ENCODE measurements at regions not wholly inside any gene's neighbourhood (a gene's known extent, or its start where the extent isn't known, plus 50 kb on each side); places are given as distances from the start of the nearest gene placed in this dataset.

DNA sequence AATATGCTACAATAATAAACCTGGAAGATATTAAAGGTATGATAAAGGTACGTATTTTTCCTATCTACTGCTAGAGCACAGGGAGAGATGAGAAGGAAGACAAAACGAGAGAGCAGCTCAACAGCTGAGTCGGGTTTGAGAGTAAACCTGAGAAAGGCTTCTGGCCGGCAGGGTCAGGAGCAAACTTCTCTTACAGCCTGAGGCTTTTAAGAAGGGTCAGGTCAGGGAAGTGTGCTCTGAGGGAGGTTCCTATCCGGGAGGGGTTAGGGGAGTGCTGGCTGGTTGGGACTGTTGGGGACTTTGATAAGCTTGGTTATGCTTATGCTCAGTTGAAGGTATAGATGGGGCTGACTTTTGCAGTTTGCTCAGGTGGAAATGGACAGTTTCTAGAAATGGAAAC, 77.7 kb upstream of the PRR20A start:
- no peak overlapping the region for H2BK20ac ChIP-seq (ENCODE audit: low read length)
- H2BK12ac ChIP-seq (ENCODE audit: low read depth, low read length) = no peak overlapping the region
- no peak overlapping the region for H4K8ac ChIP-seq (ENCODE audit: extremely low read depth, insufficient read depth, low read length)
- no peaks in the 10 kb centered on the region for H3K4me1 ChIP-seq (replicated peaks in 1 of 4; ENCODE audit: control insufficient read depth in 3 of 4, insufficient read depth in 4 of 4, low read length in 3 of 4)
- no peak overlapping the region for H3K4me2 ChIP-seq (ENCODE audit: insufficient read depth in 1 of 2, low read depth in 2 of 2, low read length in 2 of 2)
- no peaks in the 10 kb centered on the region for H3K27me3 ChIP-seq (replicated peaks in 1 of 4; ENCODE audit: control insufficient read depth in 3 of 4, extremely low read depth in 1 of 4, insufficient read depth in 3 of 4, low read length in 3 of 4)
- H3K23ac ChIP-seq (ENCODE audit: insufficient read length) = no peak overlapping the region
- H4K5ac ChIP-seq (ENCODE audit: insufficient read length, low read depth, low read length) = no peak overlapping the region
- H2AK5ac ChIP-seq (ENCODE audit: low read depth, low read length) = no peak overlapping the region
- H3K79me2 ChIP-seq (ENCODE audit: control insufficient read depth in 1 of 2, insufficient read depth in 2 of 2, low read length in 2 of 2) = no peaks in the 10 kb centered on the region
- H3K23me2 ChIP-seq (ENCODE audit: low read depth, low read length) = no peaks in the 10 kb centered on the region
- no peak overlapping the region for H3K14ac ChIP-seq (ENCODE audit: insufficient read length)
- no peaks in the 10 kb centered on the region for H3K36me3 ChIP-seq (ENCODE audit: control insufficient read depth in 2 of 4, insufficient read depth in 4 of 4, low read length in 3 of 4)
- no peak overlapping the region for H2AFZ ChIP-seq (ENCODE audit: low read length)
- no peak overlapping the region for H2BK120ac ChIP-seq (replicated peaks; ENCODE audit: low read depth, low read length)
- CTCF ChIA-PET (ENCODE audit: partially characterized antibody) = no interaction called here
- no peak overlapping the region for H3K9ac ChIP-seq (replicated peaks in 1 of 4; ENCODE audit: extremely low read depth in 1 of 4, low read depth in 3 of 4, low read length in 3 of 4)
- H3K4me3 ChIP-seq (ENCODE audit: extremely low read depth in 1 of 4, insufficient read depth in 2 of 4, low read depth in 3 of 4, low read length in 4 of 4) = no peak overlapping the region
- H3K27ac ChIP-seq (ENCODE audit: low read depth, low read length) = no peak overlapping the region
- H2BK5ac ChIP-seq (ENCODE audit: low read depth, low read length) = no peak overlapping the region
- DNase-seq (ENCODE audit: low read depth in 1 of 2, low spot score in 2 of 2) = no peak
- no peak overlapping the region for H3K4ac ChIP-seq (replicated peaks; ENCODE audit: insufficient read length, low read depth, low read length)
- 86% methylated on average over 5 of the region's 5 CpGs; no CpG with 5 or more reads in 1 of the 2 experiments for WGBS, 2 experiments (ENCODE audit: extremely low coverage in 1 of 2, insufficient coverage in 1 of 2, insufficient read length in 1 of 2, insufficient replicate concordance in 2 of 2, low coverage in 1 of 2, low lambda C conversion rate in 2 of 2, missing lambda C conversion rate in 1 of 2)
- POLR2A ChIA-PET (ENCODE audit: partially characterized antibody) = no interaction called here
- H3K9me3 ChIP-seq (ENCODE audit: insufficient read depth in 2 of 2, low read depth in 1 of 2, low read length in 1 of 2) = no peaks in the 10 kb centered on the region
- no peak overlapping the region for H2BK15ac ChIP-seq (ENCODE audit: low read length)
- no peaks in the 10 kb centered on the region for H3K79me1 ChIP-seq (ENCODE audit: low read depth, low read length)
- H4K20me1 ChIP-seq (replicated peaks in 1 of 2; ENCODE audit: control insufficient read depth in 1 of 2, insufficient read depth in 2 of 2, low read length in 2 of 2) = no peaks in the 10 kb centered on the region
- no peak overlapping the region for H3K18ac ChIP-seq (ENCODE audit: extremely low read depth, low read length)
- no peak for FAIRE-seq
- no peak overlapping the region for H3K56ac ChIP-seq (replicated peaks; ENCODE audit: insufficient read length, low read depth, low read length)
- no peak overlapping the region for H4K91ac ChIP-seq (replicated peaks; ENCODE audit: insufficient read length, low read length)
- TF ChIP-seq, protein P1, sequence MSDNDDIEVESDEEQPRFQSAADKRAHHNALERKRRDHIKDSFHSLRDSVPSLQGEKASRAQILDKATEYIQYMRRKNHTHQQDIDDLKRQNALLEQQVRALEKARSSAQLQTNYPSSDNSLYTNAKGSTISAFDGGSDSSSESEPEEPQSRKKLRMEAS (IDR thresholded peaks at IDR 0.05) = no peak
- no peak for TF ChIP-seq CTBP2 (IDR thresholded peaks at IDR 0.05; ENCODE audit: borderline replicate concordance, insufficient read depth, insufficient read length, low read length)
- TF ChIP-seq RAD21 (IDR thresholded peaks at IDR 0.05 in 1 of 2, conservative IDR thresholded peaks at IDR 0.05 in 1 of 2; ENCODE audit: low read depth in 2 of 2, low read length in 2 of 2) = no peak
- no peak for TF ChIP-seq TAF1 (IDR thresholded peaks at IDR 0.05; ENCODE audit: low read depth, low read length)
- TF ChIP-seq TBP (IDR thresholded peaks at IDR 0.05; ENCODE audit: low read depth, low read length) = no peak
- TF ChIP-seq SAP30 (IDR thresholded peaks at IDR 0.05; ENCODE audit: insufficient read depth, insufficient replicate concordance, low read length) = no peak
- TF ChIP-seq, protein P2, sequence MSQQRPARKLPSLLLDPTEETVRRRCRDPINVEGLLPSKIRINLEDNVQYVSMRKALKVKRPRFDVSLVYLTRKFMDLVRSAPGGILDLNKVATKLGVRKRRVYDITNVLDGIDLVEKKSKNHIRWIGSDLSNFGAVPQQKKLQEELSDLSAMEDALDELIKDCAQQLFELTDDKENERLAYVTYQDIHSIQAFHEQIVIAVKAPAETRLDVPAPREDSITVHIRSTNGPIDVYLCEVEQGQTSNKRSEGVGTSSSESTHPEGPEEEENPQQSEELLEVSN (IDR thresholded peaks at IDR 0.05) = no peak
- TF ChIP-seq SIN3A (conservative IDR thresholded peaks at IDR 0.05 in 1 of 2, IDR thresholded peaks at IDR 0.05 in 1 of 2; ENCODE audit: low read depth in 1 of 2, low read length in 2 of 2) = no peak
- no peak for TF ChIP-seq KDM1A (IDR thresholded peaks at IDR 0.05; ENCODE audit: borderline replicate concordance, low read length)
- TF ChIP-seq ZNF274 (IDR thresholded peaks at IDR 0.05; ENCODE audit: borderline replicate concordance, extremely low read depth, low read length) = no peak
- TF ChIP-seq EGR1 (IDR thresholded peaks at IDR 0.05; ENCODE audit: borderline replicate concordance, low read depth, low read length) = no peak
- no peak for TF ChIP-seq SP2 (IDR thresholded peaks at IDR 0.05; ENCODE audit: low read length)
- no peak for TF ChIP-seq GABPA (IDR thresholded peaks at IDR 0.05; ENCODE audit: borderline replicate concordance, insufficient read depth, low read length)

Measured in H1 (cell line).